ENCODE measurements at regions not wholly inside any gene's neighbourhood (a gene's known extent, or its start where the extent isn't known, plus 50 kb on each side); places are given as distances from the start of the nearest gene placed in this dataset.
"Not testable (repeated sequence)": the region's sequence is repeated elsewhere in the genome, so short reads cannot be mapped to it uniquely, and the experiment has no call there.

DNA sequence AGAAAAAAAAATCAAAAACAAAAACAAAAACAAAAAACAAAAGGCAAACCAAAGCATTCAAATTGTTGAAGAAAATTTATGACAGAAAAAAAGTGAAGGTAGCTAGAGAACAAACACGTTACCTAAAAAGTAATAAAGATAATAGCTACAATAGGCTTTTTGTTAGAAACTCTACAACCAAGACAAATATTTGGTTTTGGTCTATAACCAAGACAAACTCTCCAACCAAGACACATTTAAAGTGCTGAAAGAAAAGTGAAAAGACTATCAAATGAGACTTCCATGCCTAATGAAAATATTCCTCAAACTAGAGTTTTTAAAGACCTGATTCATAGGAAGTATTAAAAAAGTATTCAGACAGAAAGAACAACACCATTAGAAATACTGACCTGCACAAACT is 391.9 kb upstream of the NDST4 start:
- H3K27ac Mint-ChIP-seq (ENCODE audit: unreplicated experiment): no peak overlapping the region
- peaks cover 7% of the 10 kb centered on the region for H3K4me1 Mint-ChIP-seq
- peaks cover 5% of the 10 kb centered on the region for H3K9me3 Mint-ChIP-seq
- H3K36me3 Mint-ChIP-seq (ENCODE audit: low read depth): no peaks in the 10 kb centered on the region
- no peak overlapping the region for H3K4me3 Mint-ChIP-seq
- no peaks in the 10 kb centered on the region for H3K27me3 Mint-ChIP-seq (ENCODE audit: low read depth)
- no peak for DNase-seq (ENCODE audit: low read depth, low spot score)
- TF ChIP-seq CTCF (conservative IDR thresholded peaks at IDR 0.05): no peak

- DNase-seq (ENCODE audit: low read depth, low spot score): no peak
- Mint-ChIP-seq H3K27ac (ENCODE audit: unreplicated experiment) (no peak overlapping the region), H3K36me3 (ENCODE audit: low read depth) (no peaks in the 10 kb centered on the region), H3K4me3 (no peak overlapping the region), H3K9me3 (no peaks in the 10 kb centered on the region), H3K4me1 (peaks cover 7% of the 10 kb centered on the region), H3K27me3 (ENCODE audit: low read depth) (no peaks in the 10 kb centered on the region)
- TF ChIP-seq CTCF (conservative IDR thresholded peaks at IDR 0.05): no peak
Observed at GRCh38 chr4:115501656-115502055, 388.2 kb upstream of the NDST4 start.

DNA sequence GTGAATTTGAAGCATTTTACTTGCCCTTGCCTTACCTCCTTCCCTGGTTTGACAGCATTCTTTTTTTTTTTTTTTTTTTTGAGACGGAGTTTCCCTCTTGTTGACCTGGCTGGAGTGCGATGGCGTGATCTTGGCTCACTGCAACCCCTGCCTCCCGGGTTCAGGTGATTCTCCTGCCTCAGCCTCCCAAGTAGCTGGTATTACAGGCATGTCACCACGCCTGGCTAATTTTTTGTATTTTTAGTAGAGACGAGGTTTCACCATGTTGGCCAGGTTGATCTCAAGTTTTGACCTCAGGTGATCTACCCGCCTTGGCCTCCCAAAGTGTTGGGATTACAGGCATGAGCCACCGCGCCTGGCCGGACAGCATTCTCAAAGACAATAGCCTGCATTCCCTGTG is 380.4 kb upstream of the NDST4 start:
- H3K27ac Mint-ChIP-seq (ENCODE audit: unreplicated experiment); H3K4me3 Mint-ChIP-seq; DNase-seq (ENCODE audit: low read depth, low spot score); H3K36me3 Mint-ChIP-seq (ENCODE audit: low read depth); H3K27me3 Mint-ChIP-seq (ENCODE audit: low read depth); H3K4me1 Mint-ChIP-seq; H3K9me3 Mint-ChIP-seq: not testable (repeated sequence)

- Mint-ChIP-seq H3K36me3 (ENCODE audit: low read depth) (no peaks in the 10 kb centered on the region), H3K9me3 (peaks cover 8% of the 10 kb centered on the region), H3K4me1 (no peaks in the 10 kb centered on the region), H3K27ac (ENCODE audit: unreplicated experiment) (no peak overlapping the region), H3K27me3 (ENCODE audit: low read depth) (no peaks in the 10 kb centered on the region), H3K4me3 (no peak overlapping the region)
- TF ChIP-seq CTCF (conservative IDR thresholded peaks at IDR 0.05): no peak
- DNase-seq (ENCODE audit: low read depth, low spot score): no peak
Observed at GRCh38 chr4:115491686-115492085, 378.3 kb upstream of the NDST4 start.

- TF ChIP-seq CTCF (conservative IDR thresholded peaks at IDR 0.05): no peak
- Mint-ChIP-seq H3K4me3 (no peak overlapping the region), H3K4me1 (no peaks in the 10 kb centered on the region), H3K36me3 (ENCODE audit: low read depth) (no peaks in the 10 kb centered on the region), H3K27ac (ENCODE audit: unreplicated experiment) (no peak overlapping the region), H3K9me3 (peaks cover 8% of the 10 kb centered on the region), H3K27me3 (ENCODE audit: low read depth) (no peaks in the 10 kb centered on the region)
- no peak for DNase-seq (ENCODE audit: low read depth, low spot score)
Observed at GRCh38 chr4:115489279-115489678, 375.9 kb upstream of the NDST4 start.

GRCh38 chr4:115485402-115485801 is 372.0 kb upstream of the NDST4 start:
- Mint-ChIP-seq H3K9me3 (peaks cover 4% of the 10 kb centered on the region), H3K4me3 (no peak overlapping the region), H3K36me3 (ENCODE audit: low read depth) (no peaks in the 10 kb centered on the region), H3K4me1 (no peaks in the 10 kb centered on the region), H3K27ac (ENCODE audit: unreplicated experiment) (no peak overlapping the region), H3K27me3 (ENCODE audit: low read depth) (no peaks in the 10 kb centered on the region)
- no peak for DNase-seq (ENCODE audit: low read depth, low spot score)
- no peak for TF ChIP-seq CTCF (conservative IDR thresholded peaks at IDR 0.05)
